Heart left ventricle (tissue), 13 donors: ENCODE measurements at regions not wholly inside any gene's neighbourhood (a gene's known extent, or its start where the extent isn't known, plus 50 kb on each side); places are given as distances from the start of the nearest gene placed in this dataset.

Source experiments
- CTCF ChIP-seq, 12 donors: fragments of 200-600 bp; sonication (generic) in 4 of 12; IDR thresholded peaks; one replicate each; pipeline versions ENCODE4 v1.5.0 to v1.8.0; 2018 to 2022; ENCODE audit warnings: antibody characterized with exemption in 12 of 12, mild to moderate bottlenecking in 5 of 12
- POLR2A ChIP-seq, 2 donors: fragments of 450-650 bp; IDR thresholded peaks; one replicate each; pipeline ENCODE4 v1.6.1; 2017; ENCODE audit warnings: antibody characterized with exemption in 2 of 2, mild to moderate bottlenecking in 2 of 2, moderate library complexity in 2 of 2
- donor health status: ischemic (EF 13 %, LVEDD 7.1; RV severe dilation, severe dysfunction).
- donor health status: DM: no; HTN: yes; CAD: no.
- donor health status: DM: no; HTN: no; CAD: no.
- donor health status: ischemic (EF 25% LVEDD 6.9; RV normal size, moderate dysfunction).
- donor health status: ischemic (EF 25% LVEDD 5.7; RV mildly dilated, moderate dysfunction).
- donor health status: ischemic (EF 35%, LVEDD 5.7; RV mildly dilated, moderate dysfunction).
- donor health status: nonischemic (EF 11% LVEDD 7.7; RV severe dilation, severe dysfunction).
- donor health status: DM: yes; HTN: yes; CAD: no.
- donor health status: PGD.
- donor health status: ischemic (EF 29% LVEDD 5.4; RV normal size, mild dysfunction).
- donor health status: nonischemic (EF 23%, LVEDD 6.1; RV moderate dilation, normal function).

GRCh38 chr7:37552030-37552429 lies 103.4 kb upstream of the ELMO1 start:
- TF ChIP-seq CTCF (IDR thresholded peaks at IDR 0.05) (no peak), POLR2A (IDR thresholded peaks at IDR 0.05) (no peak)
